Activated CD4-positive, alpha-beta T cell treated with anti-CD3 and anti-CD28 coated beads, Interleukin-2, amount 10 ng/mL, durations not matched to agents 7 days and 5 days (primary cell): ENCODE measurements at regions not wholly inside any gene's neighbourhood (a gene's known extent, or its start where the extent isn't known, plus 50 kb on each side); places are given as distances from the start of the nearest gene placed in this dataset.

Experiments used
- CTCF ChIA-PET: fragments of 350-600 bp; sonication (Branson Sonifier 250); formaldehyde crosslinking; loops from one replicate; lab custom pipeline; 2021; ENCODE audit warnings: antibody characterized with exemption; lab: Charles Lee
- POLR2A ChIA-PET: fragments of 350-600 bp; sonication (Branson Sonifier 250); formaldehyde crosslinking; loops from one replicate; lab custom pipeline; 2021; ENCODE audit warnings: antibody characterized with exemption; lab: Charles Lee
- DNase-seq: peaks from one replicate; pipeline ENCODE4 v3.0.0-alpha.2; 2020
- H3K27ac Mint-ChIP-seq: one replicate; pipeline ENCODE4 v1.8.0; 2021; ENCODE audit warnings: mild to moderate bottlenecking, moderate library complexity, mixed read lengths
- H3K27me3 Mint-ChIP-seq: one replicate; pipeline ENCODE4 v1.8.0; 2021; ENCODE audit warnings: mixed read lengths
- H3K36me3 Mint-ChIP-seq: one replicate; pipeline ENCODE4 v1.8.0; 2021; ENCODE audit warnings: low read depth, mixed read lengths
- H3K4me1 Mint-ChIP-seq: one replicate; pipeline ENCODE4 v1.8.0; 2021; ENCODE audit warnings: mixed read lengths
- H3K4me3 Mint-ChIP-seq: one replicate; pipeline ENCODE4 v1.8.0; 2021; ENCODE audit warnings: mild to moderate bottlenecking, moderate library complexity, mixed read lengths
- H3K9me3 Mint-ChIP-seq: one replicate; pipeline ENCODE4 v1.8.0; 2021; ENCODE audit warnings: mixed read lengths

- ChIA-PET POLR2A (no interaction called here), CTCF (no interaction called here)
- Mint-ChIP-seq H3K27ac (no peak overlapping the region), H3K4me3 (no peak overlapping the region), H3K27me3 (no peaks in the 10 kb centered on the region), H3K9me3 (no peaks in the 10 kb centered on the region), H3K4me1 (no peaks in the 10 kb centered on the region), H3K36me3 (no peaks in the 10 kb centered on the region)
- DNase-seq = no peak
Observed at GRCh38 chr18:71807586-71807985, 736.6 kb downstream of the CBLN2 start.

GRCh38 chr18:71798986-71799673 lies 745.0 kb downstream of the CBLN2 start:
- Mint-ChIP-seq H3K4me1 (no peaks in the 10 kb centered on the region), H3K4me3 (no peak overlapping the region), H3K36me3 (no peaks in the 10 kb centered on the region), H3K27ac (no peak overlapping the region), H3K9me3 (no peaks in the 10 kb centered on the region), H3K27me3 (no peaks in the 10 kb centered on the region)
- ChIA-PET CTCF (no interaction called here), POLR2A (no interaction called here)
- DNase-seq = no peak

- Mint-ChIP-seq H3K4me3 (no peak overlapping the region), H3K9me3 (no peaks in the 10 kb centered on the region), H3K36me3 (no peaks in the 10 kb centered on the region), H3K4me1 (no peaks in the 10 kb centered on the region), H3K27ac (no peak overlapping the region), H3K27me3 (no peaks in the 10 kb centered on the region)
- ChIA-PET CTCF (no interaction called here), POLR2A (no interaction called here)
- DNase-seq = no peak
Observed at GRCh38 chr18:71797554-71797953, 746.6 kb downstream of the CBLN2 start.

GRCh38 chr18:71784777-71785176 lies 759.4 kb downstream of the CBLN2 start:
- no peaks in the 10 kb centered on the region for H3K27me3 Mint-ChIP-seq
- DNase-seq = no peak
- H3K9me3 Mint-ChIP-seq = no peaks in the 10 kb centered on the region
- ChIA-PET POLR2A (no interaction called here), CTCF (interaction anchor here (0.6 to 1.1 kb wide), 2 partner anchors 34 to 1166 kb away, joined by 3 read pairs; no protein-coding TSS in a partner anchor)
- no peaks in the 10 kb centered on the region for H3K4me1 Mint-ChIP-seq
- H3K36me3 Mint-ChIP-seq = no peaks in the 10 kb centered on the region
- no peak overlapping the region for H3K4me3 Mint-ChIP-seq
- no peak overlapping the region for H3K27ac Mint-ChIP-seq

- POLR2A ChIA-PET = no interaction called here
- no peak for DNase-seq
Observed at GRCh38 chr18:71760541-71760940, 783.6 kb downstream of the CBLN2 start.

GRCh38 chr18:71754246-71754645 lies 789.9 kb downstream of the CBLN2 start:
- DNase-seq = no peak
- no peaks in the 10 kb centered on the region for H3K9me3 Mint-ChIP-seq
- H3K27ac Mint-ChIP-seq = no peak overlapping the region
- no peak overlapping the region for H3K4me3 Mint-ChIP-seq
- CTCF ChIA-PET = no interaction called here
- POLR2A ChIA-PET = no interaction called here
- no peaks in the 10 kb centered on the region for H3K27me3 Mint-ChIP-seq
- H3K36me3 Mint-ChIP-seq = no peaks in the 10 kb centered on the region
- no peaks in the 10 kb centered on the region for H3K4me1 Mint-ChIP-seq

More at GRCh38 chr18:71760541-71760940, 783.6 kb downstream of the CBLN2 start:
- no peak overlapping the region for H3K4me3 Mint-ChIP-seq
- no peaks in the 10 kb centered on the region for H3K4me1 Mint-ChIP-seq
- CTCF ChIA-PET = no interaction called here
- peaks cover 1% of the 10 kb centered on the region for H3K9me3 Mint-ChIP-seq
- H3K36me3 Mint-ChIP-seq = no peaks in the 10 kb centered on the region
- H3K27ac Mint-ChIP-seq = no peak overlapping the region
- no peaks in the 10 kb centered on the region for H3K27me3 Mint-ChIP-seq

- Mint-ChIP-seq H3K4me3 (no peak overlapping the region), H3K9me3 (no peaks in the 10 kb centered on the region), H3K27ac (no peak overlapping the region), H3K36me3 (no peaks in the 10 kb centered on the region), H3K4me1 (no peaks in the 10 kb centered on the region), H3K27me3 (no peaks in the 10 kb centered on the region)
- DNase-seq = no peak
- ChIA-PET POLR2A (no interaction called here), CTCF (no interaction called here)
Observed at GRCh38 chr18:71743634-71744033, 800.5 kb downstream of the CBLN2 start.

GRCh38 chr18:71729611-71730010 lies 814.5 kb downstream of the CBLN2 start:
- ChIA-PET POLR2A (no interaction called here), CTCF (no interaction called here)
- no peaks in the 10 kb centered on the region for H3K9me3 Mint-ChIP-seq
- H3K27ac Mint-ChIP-seq = no peak overlapping the region
- DNase-seq = no peak
- H3K27me3 Mint-ChIP-seq = no peaks in the 10 kb centered on the region
- no peaks in the 10 kb centered on the region for H3K36me3 Mint-ChIP-seq
- H3K4me1 Mint-ChIP-seq = no peaks in the 10 kb centered on the region
- no peak overlapping the region for H3K4me3 Mint-ChIP-seq

GRCh38 chr18:71727909-71728308 lies 816.2 kb downstream of the CBLN2 start:
- H3K27me3 Mint-ChIP-seq = no peaks in the 10 kb centered on the region
- POLR2A ChIA-PET = no interaction called here
- no peak overlapping the region for H3K4me3 Mint-ChIP-seq
- CTCF ChIA-PET = no interaction called here
- H3K4me1 Mint-ChIP-seq = no peaks in the 10 kb centered on the region
- no peak overlapping the region for H3K27ac Mint-ChIP-seq
- no peak for DNase-seq
- H3K9me3 Mint-ChIP-seq = no peaks in the 10 kb centered on the region
- no peaks in the 10 kb centered on the region for H3K36me3 Mint-ChIP-seq

GRCh38 chr18:71725256-71725655 lies 818.9 kb downstream of the CBLN2 start:
- DNase-seq = no peak
- no peaks in the 10 kb centered on the region for H3K36me3 Mint-ChIP-seq
- no peaks in the 10 kb centered on the region for H3K4me1 Mint-ChIP-seq
- H3K9me3 Mint-ChIP-seq = no peaks in the 10 kb centered on the region
- no peak overlapping the region for H3K27ac Mint-ChIP-seq
- no peak overlapping the region for H3K4me3 Mint-ChIP-seq
- CTCF ChIA-PET = no interaction called here
- POLR2A ChIA-PET = no interaction called here
- no peaks in the 10 kb centered on the region for H3K27me3 Mint-ChIP-seq

GRCh38 chr18:71707985-71708500 lies 836.1 kb downstream of the CBLN2 start:
- ChIA-PET POLR2A (no interaction called here), CTCF (no interaction called here)
- H3K9me3 Mint-ChIP-seq = no peaks in the 10 kb centered on the region
- H3K27me3 Mint-ChIP-seq = no peaks in the 10 kb centered on the region
- H3K27ac Mint-ChIP-seq = no peak overlapping the region
- H3K4me3 Mint-ChIP-seq = no peak overlapping the region
- no peaks in the 10 kb centered on the region for H3K36me3 Mint-ChIP-seq
- H3K4me1 Mint-ChIP-seq = no peaks in the 10 kb centered on the region
- no peak for DNase-seq

- no peaks in the 10 kb centered on the region for H3K36me3 Mint-ChIP-seq
- H3K27ac Mint-ChIP-seq = no peak overlapping the region
- no peaks in the 10 kb centered on the region for H3K4me1 Mint-ChIP-seq
- CTCF ChIA-PET = interaction anchor here (0.5 kb wide), 1 partner anchor 369 kb away, joined by 5 read pairs; no protein-coding TSS in a partner anchor
- no peaks in the 10 kb centered on the region for H3K27me3 Mint-ChIP-seq
- no peak for DNase-seq
- POLR2A ChIA-PET = no interaction called here
- H3K4me3 Mint-ChIP-seq = no peak overlapping the region
- no peaks in the 10 kb centered on the region for H3K9me3 Mint-ChIP-seq
Observed at GRCh38 chr18:71707400-71707799, 836.7 kb downstream of the CBLN2 start.

- no peak for DNase-seq
- POLR2A ChIA-PET = no interaction called here
- no peaks in the 10 kb centered on the region for H3K36me3 Mint-ChIP-seq
- CTCF ChIA-PET = no interaction called here
- no peaks in the 10 kb centered on the region for H3K4me1 Mint-ChIP-seq
- peaks cover 2% of the 10 kb centered on the region for H3K9me3 Mint-ChIP-seq
- no peaks in the 10 kb centered on the region for H3K27me3 Mint-ChIP-seq
- H3K4me3 Mint-ChIP-seq = no peak overlapping the region
- no peak overlapping the region for H3K27ac Mint-ChIP-seq
Observed at GRCh38 chr18:71689416-71690160, 854.6 kb downstream of the CBLN2 start.
